ENCODE measurements at regions not wholly inside any gene's neighbourhood (a gene's known extent, or its start where the extent isn't known, plus 50 kb on each side); places are given as distances from the start of the nearest gene placed in this dataset.

GRCh38 chr5:6059137-6059800 is 319.1 kb downstream of the MED10 start:
- no peak for ATAC-seq

- no peak for ATAC-seq
Measured at GRCh38 chr5:6058055-6058715, 320.2 kb downstream of the MED10 start.

DNA sequence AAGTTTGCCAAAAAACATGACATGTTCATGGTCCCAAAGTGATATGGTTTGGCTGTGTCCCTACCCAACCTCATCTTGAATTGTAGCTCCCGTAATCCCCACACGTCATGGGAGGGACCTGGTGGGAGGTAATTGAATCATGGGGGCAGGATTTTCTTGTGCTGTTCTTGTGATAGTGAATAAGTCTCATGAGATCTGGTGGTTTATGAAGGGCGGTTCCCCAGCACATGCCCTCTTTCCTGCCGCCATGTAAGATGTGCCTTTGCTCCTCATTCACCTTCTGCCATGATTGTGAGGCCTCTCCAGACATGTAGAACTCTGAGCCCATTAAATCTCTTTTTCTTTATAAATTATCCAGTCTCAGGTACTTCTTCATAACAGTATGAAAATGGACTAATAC is 322.1 kb downstream of the MED10 start:
- no peak for ATAC-seq

GRCh38 chr5:6049662-6050061 is 328.7 kb downstream of the MED10 start:
- no peak for ATAC-seq

DNA sequence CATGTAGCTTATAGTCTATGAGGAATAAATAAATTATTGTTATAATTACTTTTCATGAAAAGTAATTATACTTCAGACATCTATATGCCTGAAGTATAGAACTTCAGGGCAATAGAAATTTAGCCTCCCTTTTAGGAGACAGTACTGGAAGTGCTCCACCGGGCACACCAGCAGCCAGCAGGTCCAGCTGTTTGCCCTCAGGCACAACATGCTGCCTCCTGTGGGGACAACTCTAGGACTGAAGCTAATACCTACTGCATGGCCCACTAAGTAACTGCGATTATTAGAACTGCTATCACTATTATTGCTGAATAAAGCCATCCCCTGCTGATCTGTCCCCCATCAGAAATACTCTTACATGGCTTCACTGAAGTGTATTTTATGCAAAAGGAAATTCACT is 329.6 kb downstream of the MED10 start:
- no peak for ATAC-seq

DNA sequence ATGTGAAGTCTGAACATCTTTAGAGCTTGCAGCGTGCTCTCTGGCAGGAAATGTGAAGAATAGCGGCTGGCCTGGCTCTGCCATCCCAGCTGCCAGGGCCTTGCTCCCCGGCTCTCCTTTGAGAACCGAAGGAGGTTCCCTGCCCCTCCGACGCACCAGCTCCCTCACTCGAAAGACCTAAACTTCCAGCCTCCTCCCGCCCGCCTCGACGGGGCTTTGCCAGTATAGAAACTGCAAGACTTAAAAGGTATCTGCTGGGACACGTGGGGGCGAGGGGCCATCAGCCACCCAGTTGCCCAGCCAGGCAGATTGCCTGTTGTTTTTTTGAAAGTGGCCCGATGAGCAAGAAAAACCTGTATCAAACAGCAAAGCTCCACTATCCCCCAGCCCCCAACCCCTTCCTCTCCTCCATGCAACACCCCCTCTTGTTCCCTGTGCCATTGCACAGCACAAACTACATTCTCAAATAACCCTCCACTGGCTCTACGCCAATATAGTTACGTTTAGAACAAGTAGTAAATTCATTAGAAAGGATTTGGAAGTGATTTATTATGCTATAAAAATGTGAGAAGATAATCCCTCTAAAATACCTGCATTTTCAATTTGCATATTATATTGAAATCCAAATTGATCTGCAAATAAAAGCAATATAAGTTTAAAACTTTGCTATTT is 331.9 kb downstream of the MED10 start:
- ATAC-seq, result no peak

- no peak for ATAC-seq
Measured at GRCh38 chr5:6043491-6044310, 334.6 kb downstream of the MED10 start.

DNA sequence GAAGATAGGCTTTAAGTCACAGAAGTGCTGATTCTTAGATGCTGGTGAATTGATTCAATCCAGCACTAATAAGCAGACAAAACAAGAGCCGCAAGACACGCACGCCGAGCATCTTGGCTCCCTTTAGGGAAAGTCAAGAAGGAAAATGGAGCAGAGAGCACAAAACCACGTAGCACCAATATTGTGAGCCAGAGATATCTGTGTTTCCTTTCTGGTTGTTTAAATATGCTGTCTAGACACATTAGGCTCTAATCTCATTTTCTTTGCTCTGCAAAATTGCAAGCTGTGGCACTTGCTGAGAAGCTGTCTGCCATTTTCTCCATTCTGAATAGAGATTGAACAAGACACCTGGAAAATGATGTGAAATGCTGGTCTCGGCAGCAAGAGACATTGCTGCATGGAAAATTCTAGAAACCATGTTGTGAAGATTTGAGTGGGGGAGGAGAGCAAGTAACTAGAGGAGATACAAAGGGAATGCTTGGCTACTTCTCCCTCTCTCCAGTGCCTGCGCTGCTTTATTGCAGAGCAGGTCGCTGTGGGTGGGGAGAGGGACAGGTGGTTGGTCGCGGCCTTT is 336.3 kb downstream of the MED10 start:
- ATAC-seq, result no peak

DNA sequence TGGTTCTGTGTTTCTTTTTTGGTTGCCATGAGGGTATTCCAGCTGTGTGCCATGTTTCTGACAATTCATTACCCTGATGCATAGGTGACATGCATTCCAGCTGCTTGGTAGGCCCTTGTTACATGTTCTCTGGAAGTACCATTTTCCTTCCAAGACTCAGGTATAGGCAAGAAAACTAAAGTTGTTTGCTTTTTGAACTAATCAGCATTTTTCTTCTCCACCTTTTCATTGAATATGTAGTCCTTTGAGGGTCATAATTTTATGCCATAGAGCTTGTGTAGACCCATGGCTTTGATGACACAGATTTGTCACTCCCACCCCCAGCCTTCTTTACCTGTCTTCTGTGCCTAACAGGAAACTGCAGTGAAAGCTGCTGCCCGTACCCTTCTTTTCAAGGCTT is 339.2 kb downstream of the MED10 start:
- ATAC-seq, result no peak

DNA sequence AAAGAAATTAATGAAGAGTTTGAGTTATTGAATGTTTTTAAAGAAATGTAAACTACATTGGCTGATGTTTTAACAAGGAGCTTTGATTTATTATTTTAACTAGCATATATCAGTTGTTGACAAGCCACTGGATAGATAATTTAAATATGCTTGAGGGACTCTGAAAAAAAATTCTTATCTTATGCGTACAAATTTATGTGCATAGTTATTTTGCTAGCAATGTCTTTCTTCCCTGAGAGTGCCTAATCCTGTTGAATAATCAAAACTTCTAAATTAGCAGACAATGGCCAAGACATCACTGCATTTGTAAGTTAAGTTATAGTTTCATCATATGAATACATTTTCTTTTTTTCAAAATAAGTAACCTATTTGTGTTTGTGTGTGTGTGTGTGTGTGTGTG is 342.3 kb downstream of the MED10 start:
- no peak for ATAC-seq

GRCh38 chr5:6029811-6030271 is 348.5 kb downstream of the MED10 start:
- no peak for ATAC-seq

DNA sequence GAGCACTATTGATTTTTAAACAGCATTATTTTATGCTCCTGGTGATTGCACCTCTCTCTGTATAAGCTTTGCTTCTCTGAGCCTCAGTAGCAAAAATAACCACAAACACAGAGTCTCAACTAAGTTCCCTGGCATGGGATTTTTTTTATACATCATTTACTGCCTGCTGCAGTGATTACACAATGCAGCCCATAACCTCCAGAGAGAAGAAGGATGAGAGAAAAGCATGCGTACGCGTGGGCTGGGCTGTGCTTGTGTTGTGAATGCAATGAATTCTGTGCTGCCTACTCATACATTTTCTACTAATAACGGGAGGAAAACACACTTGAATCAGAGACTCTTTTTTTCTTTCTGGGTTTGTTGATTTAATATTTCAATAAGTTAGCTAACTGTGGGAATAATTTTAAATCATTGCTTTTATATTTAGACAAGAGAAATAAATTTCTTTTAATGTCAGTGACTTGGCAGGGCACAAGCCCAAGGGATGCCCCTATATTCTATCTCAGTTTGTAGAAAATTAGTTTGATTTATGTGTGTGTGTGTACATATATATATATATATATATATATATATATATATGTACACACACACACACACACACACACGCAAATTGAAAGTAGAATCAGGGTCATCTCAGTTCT is 351.5 kb downstream of the MED10 start:
- no peak for ATAC-seq

- no peak for ATAC-seq
Measured at GRCh38 chr5:6019612-6020011, 358.7 kb downstream of the MED10 start.

GRCh38 chr5:6013506-6013905 is 364.8 kb downstream of the MED10 start:
- ATAC-seq, result no peak

DNA sequence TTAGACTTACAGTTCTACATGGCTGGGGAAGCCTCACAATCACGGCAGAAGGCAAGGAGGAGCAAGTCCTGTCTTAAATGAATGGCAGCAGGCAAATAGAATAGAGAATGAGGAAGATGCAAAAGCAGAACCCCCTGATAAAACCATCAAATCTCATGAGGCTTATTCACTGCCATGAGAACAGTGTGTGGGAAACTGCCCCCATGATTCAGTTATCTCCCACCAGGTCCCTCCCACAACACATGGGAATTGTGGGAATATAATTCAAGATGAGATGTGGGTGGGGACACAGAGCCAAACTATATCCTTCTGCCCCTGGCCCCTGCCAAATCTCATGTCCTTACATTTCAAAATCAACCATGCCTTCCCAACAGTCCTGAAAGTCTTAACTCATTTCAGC is 367.1 kb downstream of the MED10 start:
- ATAC-seq, result no peak

GRCh38 chr5:6006838-6007314 is 371.5 kb downstream of the MED10 start:
- no peak for ATAC-seq

- no peak for ATAC-seq
Measured at GRCh38 chr5:6003040-6003825, 375.1 kb downstream of the MED10 start.

DNA sequence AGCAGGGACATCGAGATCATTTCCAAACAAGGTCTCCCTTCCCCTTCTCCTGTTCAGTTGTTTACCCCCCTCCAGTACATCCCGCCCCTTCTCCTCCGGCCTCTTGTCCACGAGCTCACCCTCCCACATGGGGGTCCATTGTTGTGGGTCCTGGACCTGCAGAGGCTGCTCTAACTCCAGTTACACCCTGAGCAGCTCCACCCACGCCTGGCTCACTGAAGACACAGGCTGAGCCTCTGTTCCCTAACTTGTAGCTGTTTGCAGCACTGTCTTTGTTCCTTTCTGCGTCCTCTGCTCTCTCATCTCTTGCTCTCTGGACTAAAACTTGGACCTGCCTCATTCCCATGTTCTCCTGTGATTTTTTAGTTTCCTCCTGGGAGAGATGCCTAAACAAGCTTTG is 377.5 kb downstream of the MED10 start:
- no peak for ATAC-seq

DNA sequence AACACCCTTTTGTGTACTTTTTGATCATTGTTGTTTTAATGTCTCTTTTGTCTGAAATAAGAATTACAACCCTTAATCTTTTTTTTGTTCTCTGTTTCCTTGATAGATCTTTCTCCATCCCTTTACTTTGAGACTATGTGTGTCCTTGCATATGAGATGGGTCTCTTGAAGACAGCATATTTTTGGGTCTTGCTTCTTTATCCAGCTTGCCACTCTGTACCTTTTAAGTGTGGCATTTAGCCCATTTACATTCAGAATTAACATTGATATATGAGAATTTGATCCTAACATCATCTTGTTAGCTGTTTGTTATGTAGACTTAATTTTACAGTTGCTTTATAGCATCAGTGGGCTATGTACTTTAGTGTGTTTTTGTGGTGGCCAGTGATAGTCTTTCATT is 382.5 kb downstream of the MED10 start:
- ATAC-seq, result no peak

GRCh38 chr5:5986492-5987178 is 391.7 kb downstream of the MED10 start:
- ATAC-seq, result no peak

DNA sequence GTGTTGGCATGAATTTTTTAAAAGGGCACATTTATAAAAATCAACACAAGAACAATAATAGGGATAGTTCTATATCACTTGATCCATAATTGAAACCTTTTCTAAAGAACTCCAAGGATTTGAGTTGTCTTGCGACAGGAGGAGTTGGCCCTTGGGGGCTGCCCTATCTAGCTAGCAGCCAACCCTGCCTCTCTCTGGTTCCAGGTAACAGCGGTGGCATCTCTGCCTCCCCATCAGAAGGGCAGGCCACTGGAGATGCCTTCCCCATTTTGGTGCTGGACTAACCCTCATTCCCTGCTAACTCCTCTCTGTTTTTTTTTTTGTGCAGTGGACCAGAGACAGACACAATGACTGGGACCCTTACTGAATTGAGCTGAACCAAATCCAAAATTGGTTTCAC is 393.0 kb downstream of the MED10 start:
- ATAC-seq, result no peak
